Renal cortex interstitium (tissue), 11 donors: ENCODE measurements at regions not wholly inside any gene's neighbourhood (a gene's known extent, or its start where the extent isn't known, plus 50 kb on each side); places are given as distances from the start of the nearest gene placed in this dataset.

Source experiments
- DNase-seq, 11 donors: peaks; one replicate each; pipeline ENCODE4 v3.0.0-alpha.2; 2013; ENCODE audit warnings: low read depth in 9 of 11, low spot score in 4 of 11; ENCODE audit errors: extremely low read depth in 1 of 11

DNA sequence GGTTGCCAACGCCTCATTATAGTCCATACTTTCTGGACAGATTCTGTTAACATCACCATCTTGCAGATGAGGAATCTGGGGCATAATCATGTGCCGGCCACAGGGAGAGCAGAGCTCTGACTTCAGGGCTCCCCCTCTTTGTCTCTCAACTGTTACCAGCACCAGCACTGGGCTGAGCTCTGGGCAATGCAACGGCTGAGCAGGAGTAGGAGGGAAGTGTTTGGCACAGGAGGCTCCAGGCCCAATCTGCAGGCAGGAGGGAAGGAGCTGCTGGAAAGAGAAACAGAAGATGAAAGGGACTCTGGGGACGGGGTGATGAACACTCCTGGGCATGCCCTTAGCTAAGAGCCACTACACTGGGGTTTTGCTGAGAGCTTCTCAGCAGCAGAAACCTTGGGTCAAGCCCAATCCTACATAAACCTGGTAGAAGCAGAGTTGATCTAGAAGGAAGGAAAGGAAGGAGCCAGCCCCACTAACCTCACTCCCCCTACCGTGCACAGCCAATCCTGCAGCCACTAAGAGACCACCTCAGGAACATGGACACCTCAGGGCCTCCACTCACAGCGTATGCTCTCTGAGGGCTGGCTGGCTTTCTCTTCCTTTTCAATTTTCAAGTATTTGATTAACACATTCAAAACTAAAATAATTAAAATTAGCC is 73.1 kb upstream of the SPATA12 start:
- DNase-seq = no peak

DNA sequence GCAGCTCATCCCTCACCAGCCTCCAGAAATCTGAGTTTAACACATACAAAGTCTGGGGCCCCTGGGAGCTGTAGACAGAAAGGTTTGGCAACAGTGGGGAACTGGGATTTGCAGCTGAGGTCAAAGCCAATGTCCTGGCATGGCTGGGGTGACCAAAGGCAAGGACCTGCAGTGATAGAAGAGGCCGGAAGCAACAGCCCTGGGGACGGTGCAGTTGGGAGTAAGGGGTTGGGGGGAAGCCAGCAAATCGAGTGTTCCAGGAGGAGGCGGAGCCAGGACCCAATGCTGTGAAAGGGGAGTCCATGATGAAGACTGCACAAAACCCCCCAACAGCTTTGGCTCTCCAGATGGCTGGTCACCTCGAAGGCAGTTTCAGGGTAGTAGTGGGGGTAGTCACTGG is 74.1 kb upstream of the SPATA12 start:
- no peak for DNase-seq

- no peak for DNase-seq
These were observed 74.6 kb upstream of the SPATA12 start for GRCh38 chr3:56985878-56986277.

DNA sequence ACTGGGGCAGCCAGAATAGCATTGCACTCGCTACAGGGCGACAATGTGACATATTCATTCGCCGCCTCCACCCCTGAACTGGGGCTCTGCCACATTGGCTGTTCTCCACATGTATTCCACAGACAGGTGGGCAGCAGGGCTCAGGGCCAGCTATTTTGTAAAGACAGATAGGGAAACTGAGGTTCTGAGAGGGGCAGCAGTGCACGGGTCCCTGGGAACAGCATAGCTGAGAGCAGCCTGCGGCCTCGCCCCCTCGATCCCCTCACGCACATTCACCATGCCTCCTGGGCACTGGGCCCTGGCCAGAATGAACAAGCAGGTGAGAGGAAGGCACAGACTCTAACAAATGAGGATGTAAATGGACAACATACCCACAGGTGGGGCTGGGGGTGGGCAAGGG is 75.0 kb upstream of the SPATA12 start:
- DNase-seq = no peak

DNA sequence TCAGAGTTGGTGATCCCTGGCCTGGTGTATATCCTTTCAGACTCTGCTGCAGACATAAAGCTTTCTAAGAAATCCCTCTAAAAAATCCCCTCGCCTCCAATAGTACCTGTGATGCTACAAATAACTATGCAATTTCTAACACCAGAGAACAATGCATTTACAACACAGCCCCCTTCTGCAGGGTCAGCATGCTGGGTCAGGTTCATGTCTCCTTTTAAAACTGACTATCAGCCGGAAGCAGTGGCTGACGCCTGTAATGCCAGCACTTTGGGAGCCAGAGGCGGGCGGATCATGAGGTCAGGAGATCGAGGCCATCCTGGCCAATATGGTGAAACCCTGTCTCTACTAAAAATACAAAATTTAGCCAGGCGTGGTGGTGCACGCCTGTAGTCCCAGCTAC is 77.0 kb upstream of the SPATA12 start:
- no peak for DNase-seq

- DNase-seq = no peak
These were observed 78.8 kb upstream of the SPATA12 start for GRCh38 chr3:56981445-56982230.

DNA sequence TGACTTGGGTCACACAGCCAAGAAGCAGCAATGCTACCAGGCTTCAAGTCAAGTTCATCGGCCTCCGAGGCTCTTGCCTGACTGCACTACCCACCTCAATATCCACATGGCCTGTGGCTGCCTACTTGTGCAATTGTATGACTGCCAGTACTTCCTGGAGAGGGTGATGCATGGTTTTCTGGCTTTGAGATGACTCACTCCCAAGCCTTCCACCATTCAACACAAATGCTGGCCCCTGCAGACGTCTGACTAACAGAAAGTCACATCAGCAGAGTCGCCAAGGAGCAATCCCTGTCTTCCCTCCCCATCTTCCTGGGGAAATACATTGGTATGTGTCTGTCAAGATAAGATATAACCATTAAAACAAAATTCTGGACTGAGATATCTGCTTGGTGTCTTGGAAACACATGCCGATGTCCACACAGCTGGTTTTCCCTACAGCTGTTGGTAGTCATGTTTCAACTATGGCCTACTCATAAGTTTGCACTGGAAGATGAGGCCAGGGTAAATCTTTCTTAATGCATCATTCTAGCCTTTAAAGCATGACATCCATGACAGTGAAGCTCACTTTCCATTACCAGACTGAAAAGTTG is 79.6 kb upstream of the SPATA12 start:
- DNase-seq = no peak

- DNase-seq = no peak
These were observed 80.2 kb upstream of the SPATA12 start for GRCh38 chr3:56980243-56980642.

GRCh38 chr3:56979791-56980190 is 80.7 kb upstream of the SPATA12 start:
- DNase-seq = no peak

DNA sequence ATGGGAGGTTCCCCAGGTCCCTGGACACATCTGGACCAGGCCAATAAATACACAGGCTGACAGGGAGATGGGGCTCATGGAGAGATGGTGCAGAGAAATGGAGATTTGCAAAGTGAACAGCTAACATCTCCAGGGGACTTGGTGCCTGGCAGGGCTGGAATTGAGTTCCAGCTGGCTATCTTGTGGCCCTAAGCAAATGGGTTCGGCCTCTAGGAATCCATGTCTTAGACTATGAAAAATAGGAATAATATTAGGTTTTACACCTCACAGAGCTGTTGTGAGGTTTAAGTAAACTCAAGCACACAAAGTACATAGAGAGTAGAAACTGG is 82.9 kb upstream of the SPATA12 start:
- DNase-seq = no peak

DNA sequence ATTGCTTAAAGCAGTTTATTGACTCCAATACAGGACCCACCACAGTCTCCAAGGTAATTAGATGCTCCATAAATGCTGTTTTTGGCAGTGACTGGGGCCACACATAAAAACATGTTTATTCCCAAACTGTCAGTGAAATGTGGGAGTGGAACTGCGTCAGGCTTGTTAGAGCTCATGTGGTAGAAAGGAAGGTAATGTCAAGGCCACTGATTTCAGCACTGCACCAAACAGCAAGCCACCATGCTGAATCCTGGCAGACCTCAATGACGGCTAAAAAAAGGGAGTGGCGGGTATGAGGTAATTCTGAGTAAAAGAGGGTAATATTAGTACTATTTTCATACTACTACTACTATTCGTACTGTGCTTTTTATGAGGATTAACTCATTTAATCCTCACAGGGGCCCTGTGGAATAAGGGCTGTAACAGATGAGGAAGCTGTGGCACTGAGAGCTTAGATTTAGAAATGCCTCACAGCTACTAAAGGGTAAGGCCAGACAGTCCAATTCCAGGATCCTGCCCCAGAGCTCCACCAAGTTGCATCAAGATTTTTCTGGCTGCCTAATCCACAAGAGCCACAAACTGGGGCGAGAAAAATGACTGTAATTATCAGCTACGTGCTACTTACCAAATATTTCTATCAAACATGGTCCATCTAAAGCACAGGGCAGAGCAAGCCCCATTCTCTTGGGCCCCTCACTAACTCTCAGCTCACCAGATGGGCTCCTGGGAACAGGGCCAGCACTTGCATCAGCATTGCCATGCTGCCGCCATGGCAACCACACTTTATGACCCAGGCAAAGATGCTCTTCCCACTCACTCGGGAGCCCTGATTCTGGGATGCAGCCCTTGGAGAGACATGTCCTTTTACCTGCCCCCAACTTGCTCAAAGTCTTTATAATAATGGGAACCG is 83.6 kb upstream of the SPATA12 start:
- DNase-seq = no peak

- no peak for DNase-seq
These were observed 84.9 kb upstream of the SPATA12 start for GRCh38 chr3:56975567-56975966.

DNA sequence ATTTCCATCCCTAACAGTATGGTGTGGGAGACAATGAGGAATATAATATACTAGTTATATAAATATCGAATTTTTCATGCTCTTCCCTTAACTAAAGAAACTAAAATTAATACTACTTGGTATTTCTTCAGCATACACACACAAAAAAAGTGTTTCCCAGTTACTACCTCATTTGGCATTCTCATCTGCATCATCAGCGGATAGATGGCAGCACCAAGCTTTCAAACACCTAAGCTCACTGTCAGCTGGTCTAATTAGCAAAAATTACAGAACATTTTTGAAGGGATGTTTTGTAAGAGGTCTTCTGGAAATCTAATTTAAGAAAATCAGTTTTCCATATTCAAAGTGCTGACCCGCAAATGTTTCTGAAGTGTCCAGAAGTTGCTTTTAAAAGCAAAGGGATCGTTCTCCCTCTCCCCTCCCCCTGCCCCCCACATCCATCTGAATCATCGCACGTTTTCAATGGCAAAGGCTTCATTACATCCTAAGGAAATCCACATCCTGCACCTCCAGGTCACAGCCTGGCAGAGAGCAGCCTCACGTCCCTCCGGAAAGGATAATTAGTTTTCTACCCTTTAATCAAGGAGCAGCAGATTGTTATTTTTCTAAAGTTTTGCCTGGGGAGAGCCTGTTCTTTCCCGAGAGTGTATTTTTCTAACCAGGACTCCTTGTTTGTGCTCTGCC is 86.1 kb upstream of the SPATA12 start:
- no peak for DNase-seq

GRCh38 chr3:56971816-56972215 is 88.6 kb upstream of the SPATA12 start:
- no peak for DNase-seq

DNA sequence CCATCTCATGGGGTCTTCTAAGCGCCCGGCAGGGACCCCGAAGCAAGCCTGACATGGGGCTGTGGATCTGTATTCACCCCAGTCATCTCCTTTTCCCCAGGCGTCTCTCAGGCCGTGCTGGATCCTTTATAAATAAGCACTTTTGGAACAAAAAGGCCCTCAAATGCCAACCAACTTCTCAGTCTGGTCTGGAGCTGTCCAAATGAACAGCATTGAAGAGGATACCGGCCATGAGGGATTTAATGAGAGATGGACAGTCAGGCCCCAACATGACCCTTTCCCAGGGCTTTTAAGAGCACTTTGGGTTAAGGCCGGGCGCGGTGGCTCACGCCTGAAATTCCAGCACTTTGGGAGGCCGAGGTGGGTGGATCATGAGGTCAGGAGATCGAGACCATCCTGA is 89.2 kb upstream of the SPATA12 start:
- no peak for DNase-seq

GRCh38 chr3:56970461-56970879 is 90.0 kb upstream of the SPATA12 start:
- DNase-seq = no peak

- no peak for DNase-seq
These were observed 90.6 kb upstream of the SPATA12 start for GRCh38 chr3:56969851-56970250.

- DNase-seq = no peak
These were observed 94.0 kb upstream of the SPATA12 start for GRCh38 chr3:56966509-56966908.

DNA sequence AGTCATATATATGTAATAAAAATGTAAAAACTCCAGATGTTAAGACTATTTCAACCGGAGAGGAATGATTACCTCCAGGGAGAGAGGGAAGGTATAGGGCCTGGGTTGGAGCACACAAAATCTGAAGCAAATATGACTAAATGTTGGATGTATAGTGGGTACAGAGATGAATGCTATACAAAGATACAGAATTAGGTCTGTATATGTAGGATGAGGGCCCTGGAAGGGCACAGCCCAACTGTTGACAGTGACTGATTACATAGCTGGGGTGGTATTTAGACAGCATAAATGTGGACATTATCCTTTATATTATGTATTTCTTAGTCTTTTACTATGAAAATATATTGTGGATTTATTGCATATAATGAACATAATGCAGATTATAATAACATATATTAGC is 94.4 kb upstream of the SPATA12 start:
- DNase-seq = no peak
